HG02840 (cell line): ENCODE measurements at regions not wholly inside any gene's neighbourhood (a gene's known extent, or its start where the extent isn't known, plus 50 kb on each side); places are given as distances from the start of the nearest gene placed in this dataset.
"Not testable (repeated sequence)": the region's sequence is repeated elsewhere in the genome, so short reads cannot be mapped to it uniquely, and the experiment has no call there.

Experiments
- ATAC-seq: cut with Tn5 transposase; IDR thresholded peaks from one replicate; pipeline ENCODE4 v1.9.1; 2021; ENCODE audit warnings: mild to moderate bottlenecking, moderate library complexity, moderate number of reproducible peaks; ENCODE audit not compliant: unreplicated experiment, low FRiP score

- ATAC-seq: no peak
These were observed 329.0 kb upstream of the TECRL start for GRCh38 chr4:64738240-64738639.

- ATAC-seq: not testable (repeated sequence)
These were observed 328.5 kb upstream of the TECRL start for GRCh38 chr4:64737854-64738138.

- ATAC-seq: no peak
These were observed 328.0 kb upstream of the TECRL start for GRCh38 chr4:64737026-64737853.

- ATAC-seq: no peak
These were observed 320.3 kb upstream of the TECRL start for GRCh38 chr4:64729561-64729960.

GRCh38 chr4:64727960-64728359 lies 318.7 kb upstream of the TECRL start:
- ATAC-seq: no peak

GRCh38 chr4:64727391-64727790 lies 318.1 kb upstream of the TECRL start:
- ATAC-seq: not testable (repeated sequence)

- ATAC-seq: no peak
These were observed 315.4 kb upstream of the TECRL start for GRCh38 chr4:64724689-64725088.

- no peak for ATAC-seq
These were observed 311.9 kb upstream of the TECRL start for GRCh38 chr4:64721106-64721505.

GRCh38 chr4:64718091-64718490 lies 308.8 kb upstream of the TECRL start:
- no peak for ATAC-seq

GRCh38 chr4:64715741-64716140 lies 306.5 kb upstream of the TECRL start:
- no peak for ATAC-seq

GRCh38 chr4:64713256-64713840 lies 304.1 kb upstream of the TECRL start:
- peak; percentile 71 for ATAC-seq

GRCh38 chr4:64712590-64712989 lies 303.3 kb upstream of the TECRL start:
- ATAC-seq: no peak

- no peak for ATAC-seq
These were observed 296.7 kb upstream of the TECRL start for GRCh38 chr4:64705989-64706388.

GRCh38 chr4:64698171-64698570 lies 288.9 kb upstream of the TECRL start:
- no peak for ATAC-seq

- ATAC-seq: no peak
These were observed 273.7 kb upstream of the TECRL start for GRCh38 chr4:64682946-64683345.

- ATAC-seq: no peak
These were observed 273.2 kb upstream of the TECRL start for GRCh38 chr4:64682481-64682880.

GRCh38 chr4:64673121-64673520 lies 263.9 kb upstream of the TECRL start:
- ATAC-seq: not testable (repeated sequence)

GRCh38 chr4:64670647-64671046 lies 261.4 kb upstream of the TECRL start:
- no peak for ATAC-seq

- no peak for ATAC-seq
These were observed 234.6 kb upstream of the TECRL start for GRCh38 chr4:64643841-64644240.

- no peak for ATAC-seq
These were observed 233.7 kb upstream of the TECRL start for GRCh38 chr4:64642936-64643335.

- ATAC-seq: not testable (repeated sequence)
These were observed 231.2 kb upstream of the TECRL start for GRCh38 chr4:64640402-64640801.

- no peak for ATAC-seq
These were observed 216.2 kb upstream of the TECRL start for GRCh38 chr4:64625438-64625837.
